Smooth muscle cell (in vitro differentiated cells): ENCODE measurements at regions not wholly inside any gene's neighbourhood (a gene's known extent, or its start where the extent isn't known, plus 50 kb on each side); places are given as distances from the start of the nearest gene placed in this dataset.

Source experiments
- DNase-seq: peaks from one replicate; lab custom pipeline; 2025; ENCODE audit not compliant: unreplicated experiment; lab: John Stamatoyannopoulos, UW
- H2AFZ ChIP-seq: fragments of 200-600 bp; sonication (generic); 2 replicates; pipeline ENCODE4 v1.6.0; 2016; ENCODE audit warnings: antibody characterized with exemption, low read depth, mild to moderate bottlenecking
- H3F3A ChIP-seq: fragments of 200-600 bp; sonication (generic); 2 replicates; pipeline ENCODE4 v1.6.0; 2017; ENCODE audit warnings: antibody characterized with exemption, low read depth
- H3K27ac ChIP-seq: fragments of 200-600 bp; sonication (generic); 2 replicates; pipeline ENCODE4 v1.5.1; 2016; ENCODE audit warnings: low read depth, mild to moderate bottlenecking
- H3K27me3 ChIP-seq: fragments of 200-600 bp; sonication (generic); 2 replicates; pipeline ENCODE4 v1.6.1; 2016; ENCODE audit warnings: low read depth, mild to moderate bottlenecking
- H3K36me3 ChIP-seq: fragments of 200-600 bp; sonication (generic); 2 replicates; pipeline ENCODE4 v1.5.1; 2016; ENCODE audit warnings: low read depth
- H3K4me1 ChIP-seq: fragments of 200-600 bp; sonication (generic); 2 replicates; pipeline ENCODE4 v1.5.1; 2016; ENCODE audit warnings: low read depth
- H3K4me2 ChIP-seq: fragments of 200-600 bp; sonication (generic); 2 replicates; pipeline ENCODE4 v1.6.0; 2016; ENCODE audit warnings: mild to moderate bottlenecking
- H3K4me3 ChIP-seq: fragments of 200-600 bp; sonication (generic); 2 replicates; pipeline ENCODE4 v1.5.1; 2016; ENCODE audit warnings: mild to moderate bottlenecking
- H3K79me2 ChIP-seq: fragments of 200-600 bp; sonication (generic); 2 replicates; pipeline ENCODE4 v1.6.0; 2016; ENCODE audit warnings: low read depth, mild to moderate bottlenecking
- H3K9ac ChIP-seq: fragments of 200-600 bp; sonication (generic); 2 replicates; pipeline ENCODE4 v1.6.0; 2016; ENCODE audit warnings: low read depth
- H3K9me3 ChIP-seq: fragments of 200-600 bp; sonication (generic); replicated peaks from 2 replicates; pipeline ENCODE4 v1.5.1; 2016; ENCODE audit warnings: low read depth
- H4K20me1 ChIP-seq: fragments of 200-600 bp; sonication (generic); 2 replicates; pipeline ENCODE4 v1.6.0; 2016; ENCODE audit warnings: low read depth
- CTCF ChIP-seq: fragments of 200-600 bp; sonication (generic); IDR thresholded peaks from 2 replicates; pipeline ENCODE4 v1.5.1; 2017; ENCODE audit warnings: borderline replicate concordance, mild to moderate bottlenecking, antibody characterized with exemption; ENCODE audit not compliant: insufficient read depth, poor library complexity, severe bottlenecking
- WGBS: methylation state at CpG from one replicate; pipeline ENCODE4 v1.1.7; 2016; ENCODE audit warnings: low lambda C conversion rate; 5-methylcytosine and 5-hydroxymethylcytosine counted together

GRCh38 chr5:18802336-18802735 is 1168.1 kb downstream of the TAF11L14 start:
- 90% methylated on average over 2 of the region's 2 CpGs for WGBS
- no peak for TF ChIP-seq CTCF
- H3K79me2 ChIP-seq: no peaks in the 10 kb centered on the region
- no peak overlapping the region for H3K4me2 ChIP-seq
- no peaks in the 10 kb centered on the region for H3K36me3 ChIP-seq
- H4K20me1 ChIP-seq: no peaks in the 10 kb centered on the region
- H3K27ac ChIP-seq: no peak overlapping the region
- H3K4me3 ChIP-seq: no peak overlapping the region
- no peak overlapping the region for H3K9ac ChIP-seq
- no peaks in the 10 kb centered on the region for H3K9me3 ChIP-seq
- no peak for DNase-seq
- no peaks in the 10 kb centered on the region for H3F3A ChIP-seq
- no peak overlapping the region for H2AFZ ChIP-seq
- H3K4me1 ChIP-seq: no peaks in the 10 kb centered on the region
- no peaks in the 10 kb centered on the region for H3K27me3 ChIP-seq

GRCh38 chr5:18805376-18805775 is 1171.1 kb downstream of the TAF11L14 start:
- TF ChIP-seq CTCF: no peak
- Histone ChIP-seq H4K20me1 (no peaks in the 10 kb centered on the region), H2AFZ (no peak overlapping the region), H3K4me1 (no peaks in the 10 kb centered on the region), H3K36me3 (no peaks in the 10 kb centered on the region), H3K9ac (no peak overlapping the region), H3K79me2 (no peaks in the 10 kb centered on the region), H3K27me3 (no peaks in the 10 kb centered on the region), H3K4me2 (no peak overlapping the region), H3K27ac (no peak overlapping the region), H3K9me3 (no peaks in the 10 kb centered on the region), H3K4me3 (no peak overlapping the region), H3F3A (no peaks in the 10 kb centered on the region)
- 92% methylated on average over 2 of the region's 2 CpGs for WGBS
- DNase-seq: no peak

GRCh38 chr5:18807256-18808149 is 1173.2 kb downstream of the TAF11L14 start:
- H4K20me1 ChIP-seq: no peaks in the 10 kb centered on the region
- TF ChIP-seq CTCF: no peak
- H3K79me2 ChIP-seq: no peaks in the 10 kb centered on the region
- WGBS: 89% methylated on average over 10 of the region's 10 CpGs
- H3K4me1 ChIP-seq: no peaks in the 10 kb centered on the region
- no peak for DNase-seq
- no peak overlapping the region for H2AFZ ChIP-seq
- no peaks in the 10 kb centered on the region for H3K36me3 ChIP-seq
- no peaks in the 10 kb centered on the region for H3K9me3 ChIP-seq
- no peaks in the 10 kb centered on the region for H3K27me3 ChIP-seq
- no peak overlapping the region for H3K27ac ChIP-seq
- H3K9ac ChIP-seq: no peak overlapping the region
- no peak overlapping the region for H3K4me3 ChIP-seq
- no peak overlapping the region for H3K4me2 ChIP-seq
- H3F3A ChIP-seq: no peaks in the 10 kb centered on the region

- Histone ChIP-seq H3K4me3 (no peak overlapping the region), H4K20me1 (no peaks in the 10 kb centered on the region), H3K27me3 (no peaks in the 10 kb centered on the region), H3K9me3 (no peaks in the 10 kb centered on the region), H3K4me2 (no peak overlapping the region), H3K36me3 (no peaks in the 10 kb centered on the region), H3F3A (no peaks in the 10 kb centered on the region), H2AFZ (no peak overlapping the region), H3K79me2 (no peaks in the 10 kb centered on the region), H3K4me1 (no peaks in the 10 kb centered on the region), H3K27ac (no peak overlapping the region), H3K9ac (no peak overlapping the region)
- no peak for TF ChIP-seq CTCF
- 58% methylated on average over 4 of the region's 4 CpGs for WGBS
- no peak for DNase-seq
These were observed 1176.3 kb downstream of the CDH18 start for GRCh38 chr5:18811661-18812060.
